ENCODE measurements at regions not wholly inside any gene's neighbourhood (a gene's known extent, or its start where the extent isn't known, plus 50 kb on each side); places are given as distances from the start of the nearest gene placed in this dataset.
"Not testable (repeated sequence)": the region's sequence is repeated elsewhere in the genome, so short reads cannot be mapped to it uniquely, and the experiment has no call there.

GRCh38 chr6:135605278-135605790 lies 107.8 kb upstream of the AHI1 start:
- DNase-seq (ENCODE audit: low spot score) = no peak

DNA sequence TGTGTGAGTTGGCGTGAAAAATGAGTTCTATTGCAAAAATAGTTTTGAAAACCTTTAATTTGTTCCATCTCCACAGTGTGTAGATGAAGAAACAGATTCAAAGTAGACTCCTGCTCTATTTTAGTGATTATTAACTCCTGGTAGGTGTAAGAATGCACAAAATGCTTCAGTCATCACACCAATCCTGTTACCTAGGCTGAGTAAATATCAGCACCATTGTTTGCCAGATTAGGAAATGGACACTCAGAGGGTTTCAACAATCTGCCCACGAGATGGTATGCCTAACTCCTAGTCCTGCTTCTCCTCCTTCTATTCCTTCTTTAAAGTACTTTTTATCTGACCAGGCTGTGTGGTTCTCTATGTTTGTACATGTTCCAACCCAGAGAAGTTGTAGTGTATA lies 108.9 kb upstream of the AHI1 start:
- DNase-seq (ENCODE audit: low spot score) = no peak

DNA sequence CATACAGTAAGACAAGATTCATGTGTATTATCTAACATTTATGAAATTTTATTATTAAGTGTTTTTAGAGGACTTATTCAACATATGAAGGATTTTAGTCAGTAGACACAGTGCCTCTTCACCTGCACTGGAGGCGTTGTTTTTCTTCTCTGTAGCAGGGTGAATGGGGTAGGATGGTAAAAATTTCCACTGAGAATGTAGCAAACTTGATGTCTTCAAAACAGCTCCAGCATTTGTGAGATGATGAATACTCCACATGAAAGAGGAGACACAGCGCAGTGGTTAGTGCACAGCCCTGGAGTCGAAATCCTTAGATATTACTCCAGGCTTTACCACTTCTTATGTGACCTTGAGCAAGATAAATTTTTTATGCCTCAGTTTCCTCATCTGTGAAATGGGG lies 110.5 kb upstream of the AHI1 start:
- DNase-seq (ENCODE audit: low spot score) = no peak

- DNase-seq (ENCODE audit: low spot score) = not testable (repeated sequence)
Measured at GRCh38 chr6:135610192-135610591, 112.7 kb upstream of the AHI1 start.

GRCh38 chr6:135616655-135617054 lies 119.1 kb upstream of the AHI1 start:
- DNase-seq (ENCODE audit: low spot score) = no peak

- DNase-seq (ENCODE audit: low spot score) = no peak
Measured at GRCh38 chr6:135617222-135617621, 119.7 kb upstream of the AHI1 start.

- no peak for DNase-seq (ENCODE audit: low spot score)
Measured at GRCh38 chr6:135622081-135622480, 124.5 kb upstream of the AHI1 start.

GRCh38 chr6:135623979-135624378 lies 126.4 kb upstream of the AHI1 start:
- no peak for DNase-seq (ENCODE audit: low spot score)

GRCh38 chr6:135624402-135625295 lies 127.1 kb upstream of the AHI1 start:
- DNase-seq (ENCODE audit: low spot score) = no peak

- DNase-seq (ENCODE audit: low spot score) = not testable (repeated sequence)
Measured at GRCh38 chr6:135626001-135626400, 128.5 kb upstream of the AHI1 start.

- DNase-seq (ENCODE audit: low spot score) = no peak
Measured at GRCh38 chr6:135627092-135627715, 129.7 kb upstream of the AHI1 start.

- DNase-seq (ENCODE audit: low spot score) = no peak
Measured at GRCh38 chr6:135630789-135631376, 133.3 kb upstream of the AHI1 start.

GRCh38 chr6:135631821-135632220 lies 134.3 kb upstream of the AHI1 start:
- DNase-seq (ENCODE audit: low spot score) = no peak

GRCh38 chr6:135633573-135633972 lies 136.0 kb upstream of the AHI1 start:
- no peak for DNase-seq (ENCODE audit: low spot score)

DNA sequence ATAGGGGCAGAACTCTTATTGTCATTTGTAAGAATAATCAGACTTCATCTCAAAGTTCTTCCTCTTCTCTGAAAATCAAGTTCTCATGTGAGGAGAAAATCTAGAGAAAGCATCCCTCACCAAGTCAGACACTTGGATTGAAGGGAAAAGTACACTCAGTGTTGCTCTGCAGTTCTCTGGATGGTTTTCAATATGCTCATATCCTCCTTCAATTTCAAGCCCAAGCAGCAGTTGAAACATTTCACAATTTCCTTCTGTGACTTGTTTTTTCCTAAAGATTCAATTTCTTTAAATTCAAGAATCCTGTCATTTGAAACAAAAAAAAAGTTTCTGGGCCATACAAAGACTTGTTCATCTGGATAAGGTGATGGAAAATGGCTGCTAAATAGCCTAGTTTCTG lies 140.2 kb upstream of the AHI1 start:
- no peak for DNase-seq (ENCODE audit: low spot score)

DNA sequence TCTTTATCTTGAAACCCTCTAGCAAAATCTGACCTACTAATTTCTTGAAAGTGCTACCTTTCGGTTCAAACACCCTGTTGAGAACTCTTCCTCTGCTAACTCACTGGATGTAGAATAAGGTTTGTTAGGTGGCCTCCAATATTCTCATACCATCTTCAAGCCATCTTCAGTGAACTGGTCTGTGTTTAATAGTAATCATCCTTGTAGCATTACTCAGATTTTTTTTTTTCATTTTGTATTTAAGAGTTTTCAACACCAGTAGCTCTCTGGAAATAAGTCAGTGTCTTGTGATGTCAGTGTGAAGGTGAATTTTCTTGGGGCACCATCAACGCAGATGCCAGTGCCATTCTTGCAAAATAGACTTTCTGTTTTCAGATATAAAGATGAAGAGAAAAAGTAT lies 140.6 kb upstream of the AHI1 start:
- DNase-seq (ENCODE audit: low spot score) = no peak

- no peak for DNase-seq (ENCODE audit: low spot score)
Measured at GRCh38 chr6:135640048-135640447, 142.5 kb upstream of the AHI1 start.

GRCh38 chr6:135640449-135641111 lies 143.0 kb upstream of the AHI1 start:
- DNase-seq (ENCODE audit: low spot score) = no peak

- no peak for DNase-seq (ENCODE audit: low spot score)
Measured at GRCh38 chr6:135642912-135643311, 145.4 kb upstream of the AHI1 start.

DNA sequence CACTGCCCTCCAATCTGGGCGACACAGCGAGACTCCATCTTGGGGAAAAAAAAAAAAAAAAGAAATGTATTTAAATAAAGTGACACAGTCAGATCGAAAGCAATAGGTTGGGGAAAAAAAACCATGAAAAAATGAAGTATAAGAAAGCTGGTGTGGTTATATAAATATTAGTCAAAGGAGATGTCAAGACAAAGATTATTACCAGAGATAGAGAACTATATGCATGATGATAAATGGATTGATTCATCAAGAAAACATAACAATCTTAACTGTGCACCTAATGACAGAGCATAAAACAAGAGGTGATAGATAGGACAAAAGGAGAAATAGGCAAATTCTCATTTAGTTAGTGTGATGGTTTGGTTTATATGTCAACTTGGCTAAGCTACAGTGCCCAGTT lies 146.9 kb upstream of the AHI1 start:
- DNase-seq (ENCODE audit: low spot score) = no peak

GRCh38 chr6:135647521-135647920 lies 150.0 kb upstream of the AHI1 start:
- DNase-seq (ENCODE audit: low spot score) = no peak

DNA sequence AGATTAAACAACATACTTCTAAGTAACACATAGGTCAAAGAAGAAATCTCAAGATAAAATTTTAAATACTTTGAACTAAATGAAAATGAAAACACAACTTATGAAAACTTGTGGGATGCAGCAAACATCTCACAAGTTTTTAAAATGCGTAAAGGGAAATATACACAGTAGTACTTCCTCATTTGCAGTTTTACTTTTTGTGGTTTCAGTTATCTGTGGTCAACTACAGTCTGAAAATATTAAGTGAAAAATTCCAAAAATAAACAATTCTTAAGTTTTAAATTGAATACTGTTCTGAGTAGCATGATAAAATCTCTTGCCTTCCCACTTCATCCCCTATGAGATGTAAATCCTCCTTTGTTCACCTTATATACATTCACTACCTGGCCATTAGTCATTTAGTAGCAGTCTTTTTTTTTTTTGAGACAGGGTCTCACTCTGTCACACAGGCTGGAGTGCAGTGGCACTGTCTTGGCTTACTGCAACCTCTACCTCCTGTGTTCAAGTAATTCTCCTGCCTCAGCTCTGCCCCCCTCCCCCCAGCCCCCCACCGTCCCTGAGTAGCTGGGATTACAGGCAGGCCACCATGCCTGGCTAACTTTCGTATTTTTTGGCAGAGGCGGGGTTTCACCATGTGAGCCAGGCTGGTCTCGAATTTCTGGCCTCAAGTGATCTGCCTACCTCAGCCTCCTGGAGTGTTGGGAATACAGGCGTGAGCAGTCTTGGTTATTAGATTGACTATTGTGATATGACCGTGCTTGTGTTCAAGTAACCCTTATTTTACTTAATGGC lies 154.6 kb upstream of the AHI1 start:
- DNase-seq (ENCODE audit: low spot score) = no peak
